Adrenal gland (tissue), 5 donors: ENCODE measurements at regions not wholly inside any gene's neighbourhood (a gene's known extent, or its start where the extent isn't known, plus 50 kb on each side); places are given as distances from the start of the nearest gene placed in this dataset.

ENCODE experiments used
- POLR2A ChIP-seq, 2 donors: fragments of 450-650 bp; IDR thresholded peaks; one replicate each; pipeline ENCODE4 v1.6.1; 2017; ENCODE audit warnings: antibody characterized with exemption in 2 of 2, mild to moderate bottlenecking in 2 of 2, moderate library complexity in 1 of 2
- TF ChIP-seq, protein P1 (sequence below), 6 experiments: fragments of 450-650 bp in 4 of 6; fragments of 200-600 bp in 2 of 6; sonication (generic) in 1 of 6; IDR thresholded peaks; 1 replicate in 5 of 6; 2 replicates in 1 of 6; pipeline versions ENCODE4 v1.5.1 to v1.8.0; 2016 to 2021; ENCODE audit warnings: antibody characterized with exemption in 6 of 6, mild to moderate bottlenecking in 2 of 6, moderate library complexity in 1 of 6
- donor health status: DM: no; HTN: no; CAD: no.

DNA sequence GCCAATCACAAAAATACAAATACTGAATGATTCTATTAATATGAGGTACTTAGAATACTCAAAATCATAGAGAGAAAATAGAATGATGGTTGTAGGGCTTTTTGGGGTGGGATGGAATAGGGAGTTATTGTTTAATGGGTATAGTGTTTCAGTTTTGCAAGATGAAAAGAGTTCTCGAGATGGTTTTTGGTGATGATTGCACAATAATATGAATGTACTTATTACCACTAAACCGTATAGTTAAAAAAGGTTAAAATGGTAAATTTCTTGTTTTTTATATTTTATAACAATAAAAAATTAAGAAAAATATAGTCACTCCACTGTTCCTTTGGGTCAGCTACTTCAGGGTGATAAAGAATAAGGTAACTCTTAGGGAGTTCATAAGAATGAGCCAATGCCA, 560.1 kb downstream of the TDRD15 start:
- TF ChIP-seq, protein P1, sequence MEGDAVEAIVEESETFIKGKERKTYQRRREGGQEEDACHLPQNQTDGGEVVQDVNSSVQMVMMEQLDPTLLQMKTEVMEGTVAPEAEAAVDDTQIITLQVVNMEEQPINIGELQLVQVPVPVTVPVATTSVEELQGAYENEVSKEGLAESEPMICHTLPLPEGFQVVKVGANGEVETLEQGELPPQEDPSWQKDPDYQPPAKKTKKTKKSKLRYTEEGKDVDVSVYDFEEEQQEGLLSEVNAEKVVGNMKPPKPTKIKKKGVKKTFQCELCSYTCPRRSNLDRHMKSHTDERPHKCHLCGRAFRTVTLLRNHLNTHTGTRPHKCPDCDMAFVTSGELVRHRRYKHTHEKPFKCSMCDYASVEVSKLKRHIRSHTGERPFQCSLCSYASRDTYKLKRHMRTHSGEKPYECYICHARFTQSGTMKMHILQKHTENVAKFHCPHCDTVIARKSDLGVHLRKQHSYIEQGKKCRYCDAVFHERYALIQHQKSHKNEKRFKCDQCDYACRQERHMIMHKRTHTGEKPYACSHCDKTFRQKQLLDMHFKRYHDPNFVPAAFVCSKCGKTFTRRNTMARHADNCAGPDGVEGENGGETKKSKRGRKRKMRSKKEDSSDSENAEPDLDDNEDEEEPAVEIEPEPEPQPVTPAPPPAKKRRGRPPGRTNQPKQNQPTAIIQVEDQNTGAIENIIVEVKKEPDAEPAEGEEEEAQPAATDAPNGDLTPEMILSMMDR (IDR thresholded peaks at IDR 0.05) = no peak
- no peak for TF ChIP-seq POLR2A (IDR thresholded peaks at IDR 0.05)
